ENCODE measurements at regions not wholly inside any gene's neighbourhood (a gene's known extent, or its start where the extent isn't known, plus 50 kb on each side); places are given as distances from the start of the nearest gene placed in this dataset.

DNA sequence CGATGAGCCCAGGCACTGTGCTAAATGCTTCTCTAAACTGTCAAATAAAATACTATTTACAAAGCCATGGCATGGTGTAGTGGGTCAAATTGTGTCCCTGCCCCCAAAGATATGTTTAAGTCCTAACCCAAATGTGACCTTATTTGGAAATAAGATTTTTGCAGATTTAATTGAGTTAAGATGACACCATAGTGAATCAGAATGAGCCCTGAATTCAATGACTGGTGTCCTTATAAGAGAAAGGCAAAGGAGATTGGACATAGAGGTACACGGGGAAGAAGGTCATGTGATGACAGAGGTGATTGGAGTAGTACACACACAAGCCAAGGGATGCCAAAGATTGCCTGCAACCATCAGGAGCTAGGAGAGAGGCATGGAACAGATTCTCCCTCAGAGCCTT is 121.6 kb upstream of the VEPH1 start:
- TF ChIP-seq POLR2A (IDR thresholded peaks at IDR 0.05) (no peak), CTCF (IDR thresholded peaks at IDR 0.05) (no peak)
